NT2/D1 (cell line): ENCODE measurements at regions not wholly inside any gene's neighbourhood (a gene's known extent, or its start where the extent isn't known, plus 50 kb on each side); places are given as distances from the start of the nearest gene placed in this dataset.

Source experiments
- SUZ12 ChIP-seq: IDR thresholded peaks from 2 replicates; pipeline ENCODE4 v1.6.1; 2011; ENCODE audit not compliant: insufficient read length, insufficient read depth; ENCODE audit errors: extremely low read depth
- ZNF274 ChIP-seq: IDR thresholded peaks from 2 replicates; pipeline ENCODE4 v1.6.1; 2011; ENCODE audit warnings: mild to moderate bottlenecking, low read depth, low read length

- TF ChIP-seq ZNF274 (no peak), SUZ12 (no peak)
Measured at GRCh38 chr10:130231251-130231741, 95.1 kb downstream of the GLRX3 start.
